SK-N-MC (cell line): ENCODE measurements at regions not wholly inside any gene's neighbourhood (a gene's known extent, or its start where the extent isn't known, plus 50 kb on each side); places are given as distances from the start of the nearest gene placed in this dataset.

Source experiments
- EZH2 ChIP-seq: fragments of 200-600 bp; sonication (generic); IDR thresholded peaks from one replicate; pipeline ENCODE4 v1.6.1; 2017; ENCODE audit warnings: antibody characterized with exemption
- POLR2AphosphoS5 ChIP-seq: IDR thresholded peaks from 2 replicates; pipeline ENCODE4 v1.6.1; 2012; ENCODE audit warnings: mild to moderate bottlenecking, low read depth, low read length, borderline replicate concordance

DNA sequence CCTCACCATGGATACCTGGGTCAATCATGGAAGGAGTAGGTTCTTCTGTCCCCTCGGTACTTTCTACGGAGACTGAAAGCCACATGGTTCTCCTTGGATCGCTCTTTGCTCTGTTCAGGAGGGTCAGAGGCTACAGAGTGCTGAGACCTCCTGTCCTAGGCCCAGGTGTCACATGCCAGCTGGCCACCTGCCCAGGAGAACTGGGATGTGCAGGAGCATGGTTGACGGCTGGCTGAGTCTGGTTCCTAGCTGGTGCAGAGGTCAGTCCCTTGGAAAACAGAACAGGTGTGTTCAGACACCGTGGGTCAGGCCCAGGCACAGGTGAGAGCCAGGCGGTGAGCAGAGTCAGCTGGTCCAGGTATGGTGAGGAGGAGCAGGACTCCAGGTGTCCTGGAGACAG lies 416.3 kb downstream of the IRX1 start:
- no peak for TF ChIP-seq POLR2AphosphoS5
- no peak for TF ChIP-seq EZH2
